ENCODE measurements at regions not wholly inside any gene's neighbourhood (a gene's known extent, or its start where the extent isn't known, plus 50 kb on each side); places are given as distances from the start of the nearest gene placed in this dataset.

GRCh38 chr2:16745466-16745865 lies 79.8 kb upstream of the CYRIA start:
- H3K36me3 ChIP-seq (replicated peaks) = no peaks in the 10 kb centered on the region
- no peak overlapping the region for H3K4me3 ChIP-seq (ENCODE audit: low read depth, low read length)
- no peak overlapping the region for H3K27ac ChIP-seq
- H3K27me3 ChIP-seq (replicated peaks) = no peaks in the 10 kb centered on the region
- in situ Hi-C loops (cut with HindIII; ENCODE audit: low pct_ligation_motif_present, low sequenced_read_pairs) = no loop called here
- DNase-seq = no peak
- TF ChIP-seq, protein P1, sequence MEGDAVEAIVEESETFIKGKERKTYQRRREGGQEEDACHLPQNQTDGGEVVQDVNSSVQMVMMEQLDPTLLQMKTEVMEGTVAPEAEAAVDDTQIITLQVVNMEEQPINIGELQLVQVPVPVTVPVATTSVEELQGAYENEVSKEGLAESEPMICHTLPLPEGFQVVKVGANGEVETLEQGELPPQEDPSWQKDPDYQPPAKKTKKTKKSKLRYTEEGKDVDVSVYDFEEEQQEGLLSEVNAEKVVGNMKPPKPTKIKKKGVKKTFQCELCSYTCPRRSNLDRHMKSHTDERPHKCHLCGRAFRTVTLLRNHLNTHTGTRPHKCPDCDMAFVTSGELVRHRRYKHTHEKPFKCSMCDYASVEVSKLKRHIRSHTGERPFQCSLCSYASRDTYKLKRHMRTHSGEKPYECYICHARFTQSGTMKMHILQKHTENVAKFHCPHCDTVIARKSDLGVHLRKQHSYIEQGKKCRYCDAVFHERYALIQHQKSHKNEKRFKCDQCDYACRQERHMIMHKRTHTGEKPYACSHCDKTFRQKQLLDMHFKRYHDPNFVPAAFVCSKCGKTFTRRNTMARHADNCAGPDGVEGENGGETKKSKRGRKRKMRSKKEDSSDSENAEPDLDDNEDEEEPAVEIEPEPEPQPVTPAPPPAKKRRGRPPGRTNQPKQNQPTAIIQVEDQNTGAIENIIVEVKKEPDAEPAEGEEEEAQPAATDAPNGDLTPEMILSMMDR (IDR thresholded peaks at IDR 0.05; ENCODE audit: low read depth, low read length, missing control alignments) = no peak

GRCh38 chr2:16744521-16744920 lies 78.9 kb upstream of the CYRIA start:
- TF ChIP-seq, protein P1 (IDR thresholded peaks at IDR 0.05; ENCODE audit: low read depth, low read length, missing control alignments) = no peak
- Histone ChIP-seq H3K27me3 (replicated peaks) (no peaks in the 10 kb centered on the region), H3K36me3 (replicated peaks) (no peaks in the 10 kb centered on the region), H3K4me3 (ENCODE audit: low read depth, low read length) (no peak overlapping the region), H3K27ac (no peak overlapping the region)
- DNase-seq = no peak
- in situ Hi-C loops (cut with HindIII; ENCODE audit: low pct_ligation_motif_present, low sequenced_read_pairs) = no loop called here

- no peak for DNase-seq
- TF ChIP-seq, protein P1 (IDR thresholded peaks at IDR 0.05; ENCODE audit: low read depth, low read length, missing control alignments) = no peak
- no peak overlapping the region for H3K4me3 ChIP-seq (ENCODE audit: low read depth, low read length)
- no peaks in the 10 kb centered on the region for H3K27me3 ChIP-seq (replicated peaks)
- no peaks in the 10 kb centered on the region for H3K36me3 ChIP-seq (replicated peaks)
- in situ Hi-C loops (cut with HindIII; ENCODE audit: low pct_ligation_motif_present, low sequenced_read_pairs) = no loop called here
- H3K27ac ChIP-seq = no peak overlapping the region
Observed at GRCh38 chr2:16742026-16742425, 76.4 kb upstream of the CYRIA start.

DNA sequence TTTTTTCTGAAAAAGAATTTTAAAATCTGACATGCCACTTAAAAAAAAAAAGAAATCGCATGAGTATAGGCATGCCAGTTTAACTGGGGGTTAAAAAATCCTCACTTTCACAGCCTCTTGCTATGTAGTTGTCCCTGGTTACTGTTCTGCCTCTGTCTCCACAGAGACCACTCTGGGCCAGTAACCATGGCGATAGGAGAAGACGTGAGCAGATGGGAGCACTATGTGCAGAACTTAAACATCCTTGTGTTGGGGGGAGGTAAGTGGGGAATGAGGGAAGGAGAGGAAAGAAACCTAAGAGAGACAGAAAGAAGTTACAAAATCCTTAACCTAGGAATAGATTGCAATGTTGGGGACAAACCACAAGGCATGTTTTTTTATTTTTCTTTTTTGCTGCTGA lies 75.9 kb upstream of the CYRIA start:
- Histone ChIP-seq H3K27ac (no peak overlapping the region), H3K27me3 (replicated peaks) (no peaks in the 10 kb centered on the region), H3K4me3 (ENCODE audit: low read depth, low read length) (no peak overlapping the region), H3K36me3 (replicated peaks) (no peaks in the 10 kb centered on the region)
- in situ Hi-C loops (cut with HindIII; ENCODE audit: low pct_ligation_motif_present, low sequenced_read_pairs) = no loop called here
- TF ChIP-seq, protein P1 (IDR thresholded peaks at IDR 0.05; ENCODE audit: low read depth, low read length, missing control alignments) = no peak
- no peak for DNase-seq

- TF ChIP-seq, protein P1 (IDR thresholded peaks at IDR 0.05; ENCODE audit: low read depth, low read length, missing control alignments) = no peak
- H3K27ac ChIP-seq = no peak overlapping the region
- DNase-seq = no peak
- in situ Hi-C loops (cut with HindIII; ENCODE audit: low pct_ligation_motif_present, low sequenced_read_pairs) = no loop called here
- H3K36me3 ChIP-seq (replicated peaks) = no peaks in the 10 kb centered on the region
- H3K4me3 ChIP-seq (ENCODE audit: low read depth, low read length) = no peak overlapping the region
- no peaks in the 10 kb centered on the region for H3K27me3 ChIP-seq (replicated peaks)
Observed at GRCh38 chr2:16739778-16740581, 74.3 kb upstream of the CYRIA start.

Measured in brain microvascular endothelial cell (primary cell).